ENCODE measurements at regions not wholly inside any gene's neighbourhood (a gene's known extent, or its start where the extent isn't known, plus 50 kb on each side); places are given as distances from the start of the nearest gene placed in this dataset.

- POLR2A ChIA-PET, result no interaction called here
- WGBS (ENCODE audit: low lambda C conversion rate), result 95% methylated on average over 2 of the region's 2 CpGs
Measured at GRCh38 chr6:42509765-42510164, 54.1 kb upstream of the UBR2 start.

More at GRCh38 chr6:42509765-42510164, 54.1 kb upstream of the UBR2 start:
- Histone ChIP-seq H3K9me3 (no peaks in the 10 kb centered on the region), H3K79me2 (ENCODE audit: insufficient read depth) (no peaks in the 10 kb centered on the region), H3K36me3 (replicated peaks in 1 of 2; ENCODE audit: control insufficient read depth in 1 of 2, insufficient read depth in 2 of 2, low read length in 1 of 2) (no peaks in the 10 kb centered on the region), H3K4me1 (ENCODE audit: control insufficient read depth in 1 of 2, insufficient read depth in 2 of 2, low read depth in 1 of 2, low read length in 1 of 2) (peaks cover 8 to 9% of the 10 kb centered on the region in 2 experiments; a peak in 3 of 4 replicates), H3K9ac (no peak overlapping the region), H3K9me2 (no peaks in the 10 kb centered on the region), H2AFZ (ENCODE audit: low read depth) (0 out of 2 replicates have a peak overlapping the region, but pooled peaks have one; percentile 17), H3K4me2 (no peak overlapping the region), H3K4me3 (ENCODE audit: low read depth in 2 of 2, low read length in 1 of 2) (no peak overlapping the region), H4K20me1 (ENCODE audit: insufficient read depth) (no peaks in the 10 kb centered on the region), H3K27ac (ENCODE audit: low read depth in 2 of 2, low read length in 1 of 2) (no peak overlapping the region), H3F3A (replicated peaks; ENCODE audit: insufficient read depth) (peaks cover 9% of the 10 kb centered on the region), H3K27me3 (ENCODE audit: insufficient read depth) (no peaks in the 10 kb centered on the region)
- CTCF ChIA-PET, result interaction anchor here (0.6 to 2.0 kb wide), 4 partner anchors 22 to 290 kb away, joined by 3 to 10 read pairs (median 4); no protein-coding TSS in a partner anchor
- no peak for DNase-seq
- TF ChIP-seq REST (IDR thresholded peaks at IDR 0.05; ENCODE audit: low read depth, low read length) (no peak), SIN3A (IDR thresholded peaks at IDR 0.05; ENCODE audit: borderline replicate concordance, low read depth, low read length) (no peak), JUND (IDR thresholded peaks at IDR 0.05) (no peak), RCOR1 (IDR thresholded peaks at IDR 0.05; ENCODE audit: low read length) (no peak), GATA2 (CRISPR knock-in tag; IDR thresholded peaks at IDR 0.05) (no peak), NFIC (IDR thresholded peaks at IDR 0.05; ENCODE audit: borderline replicate concordance) (no peak), EZH2phosphoT487 (IDR thresholded peaks at IDR 0.05; ENCODE audit: borderline replicate concordance, low read depth) (no peak), EP300 (IDR thresholded peaks at IDR 0.05; ENCODE audit: borderline replicate concordance in 1 of 2, low read depth in 1 of 2, low read length in 1 of 2) (no peak), USF1 (IDR thresholded peaks at IDR 0.05; ENCODE audit: borderline replicate concordance, low read depth) (no peak), SMC3 (IDR thresholded peaks at IDR 0.05; ENCODE audit: low read depth, low read length) (no peak), MXI1 (IDR thresholded peaks at IDR 0.05; ENCODE audit: low read depth, low read length) (no peak), IRF3 (IDR thresholded peaks at IDR 0.05; ENCODE audit: low read depth, low read length) (no peak), TEAD4 (IDR thresholded peaks at IDR 0.05; ENCODE audit: borderline replicate concordance, insufficient read depth) (no peak), FOXM1 (IDR thresholded peaks at IDR 0.05; ENCODE audit: low read depth) (no peak), MAX (IDR thresholded peaks at IDR 0.05; ENCODE audit: low read depth) (no peak), ELF1 (IDR thresholded peaks at IDR 0.05) (no peak)
